NCI-H1417 treated with DMSO at 0.1 percent for 48 hours (cell line): ENCODE measurements at regions not wholly inside any gene's neighbourhood (a gene's known extent, or its start where the extent isn't known, plus 50 kb on each side); places are given as distances from the start of the nearest gene placed in this dataset.
"Not testable (repeated sequence)": the region's sequence is repeated elsewhere in the genome, so short reads cannot be mapped to it uniquely, and the experiment has no call there.

Source experiments
- DNase-seq: peaks from one replicate; lab custom pipeline; 2025; lab: John Stamatoyannopoulos, UW

GRCh38 chr13:54394908-54395307, 1366.3 kb downstream of the OLFM4 start:
- no peak for DNase-seq

GRCh38 chr13:54402495-54402894, 1373.9 kb downstream of the OLFM4 start:
- no peak for DNase-seq

GRCh38 chr13:54415753-54416366, 1387.2 kb downstream of the OLFM4 start:
- no peak for DNase-seq

- DNase-seq, result not testable (repeated sequence)
These were observed 1394.3 kb downstream of the OLFM4 start for GRCh38 chr13:54422946-54423345.

GRCh38 chr13:54424344-54424743, 1395.7 kb downstream of the OLFM4 start:
- DNase-seq, result no peak

GRCh38 chr13:54433493-54434206, 1405.0 kb downstream of the OLFM4 start:
- peak; percentile 77 for DNase-seq

GRCh38 chr13:54440853-54441400, 1412.3 kb downstream of the OLFM4 start:
- DNase-seq, result not testable (repeated sequence)

GRCh38 chr13:54445453-54445852, 1416.8 kb downstream of the OLFM4 start:
- no peak for DNase-seq

- no peak for DNase-seq
These were observed 1417.3 kb downstream of the OLFM4 start for GRCh38 chr13:54445865-54446264.

- no peak for DNase-seq
These were observed 1421.3 kb downstream of the OLFM4 start for GRCh38 chr13:54449922-54450321.

- no peak for DNase-seq
These were observed 1455.6 kb downstream of the OLFM4 start for GRCh38 chr13:54484166-54484565.

- no peak for DNase-seq
These were observed 1458.0 kb downstream of the OLFM4 start for GRCh38 chr13:54486421-54487166.

- DNase-seq, result no peak
These were observed 1460.7 kb downstream of the OLFM4 start for GRCh38 chr13:54489359-54489758.

GRCh38 chr13:54492995-54493394, 1464.4 kb downstream of the OLFM4 start:
- DNase-seq, result no peak

- no peak for DNase-seq
These were observed 1482.8 kb downstream of the OLFM4 start for GRCh38 chr13:54511366-54511765.

GRCh38 chr13:54513254-54513653, 1484.6 kb downstream of the OLFM4 start:
- DNase-seq, result no peak

- no peak for DNase-seq
These were observed 1507.5 kb downstream of the OLFM4 start for GRCh38 chr13:54536112-54536511.

GRCh38 chr13:54563286-54563685, 1534.7 kb downstream of the OLFM4 start:
- DNase-seq, result no peak

- peak; percentile 41 for DNase-seq
These were observed 1543.4 kb downstream of the OLFM4 start for GRCh38 chr13:54572037-54572436.

GRCh38 chr13:54573186-54573585, 1544.6 kb downstream of the OLFM4 start:
- no peak for DNase-seq

- no peak for DNase-seq
These were observed 1546.2 kb downstream of the OLFM4 start for GRCh38 chr13:54574791-54575190.

- DNase-seq, result no peak
These were observed 1562.9 kb downstream of the OLFM4 start for GRCh38 chr13:54591540-54591939.

- no peak for DNase-seq
These were observed 1563.6 kb downstream of the OLFM4 start for GRCh38 chr13:54592201-54592600.
